Keratinocyte (primary cell): ENCODE measurements at regions not wholly inside any gene's neighbourhood (a gene's known extent, or its start where the extent isn't known, plus 50 kb on each side); places are given as distances from the start of the nearest gene placed in this dataset.

Source experiments
- DNase-seq: peaks from one replicate; pipeline ENCODE4 v3.0.0-alpha.2; 2011; ENCODE audit warnings: low read depth, missing footprints, low spot score
- FAIRE-seq: peaks from 2 replicates; lab custom pipeline; 2011; peaks lifted over from hg19 to GRCh38; lab: Jason Lieb, UNC
- H2AFZ ChIP-seq: 2 replicates; pipeline ENCODE4 v1.6.0; 2012; ENCODE audit warnings: low read length, control low read depth, inconsistent platforms; ENCODE audit not compliant: control insufficient read depth
- H3K27ac ChIP-seq: 2 replicates; pipeline ENCODE4 v1.5.1; 2011; ENCODE audit warnings: low read length; ENCODE audit not compliant: control insufficient read depth, insufficient read depth
- H3K27me3 ChIP-seq: 3 replicates; pipeline ENCODE4 v1.6.0; 2011; ENCODE audit warnings: low read length; ENCODE audit not compliant: control insufficient read depth, insufficient read depth; ENCODE audit errors: extremely low read depth
- H3K36me3 ChIP-seq, 2 experiments: 2 replicates in 1 of 2; 3 replicates in 1 of 2; pipeline ENCODE4 v1.5.1; 2011; ENCODE audit warnings: low read length in 2 of 2, mild to moderate bottlenecking in 1 of 2; ENCODE audit not compliant: control insufficient read depth in 2 of 2, insufficient read depth in 2 of 2; ENCODE audit errors: extremely low read depth in 1 of 2
- H3K4me1 ChIP-seq: 3 replicates; pipeline ENCODE4 v1.5.1; 2011; ENCODE audit warnings: low read length; ENCODE audit not compliant: control insufficient read depth, insufficient read depth; ENCODE audit errors: extremely low read depth
- H3K4me2 ChIP-seq: 3 replicates; pipeline ENCODE4 v1.6.0; 2011; ENCODE audit warnings: low read depth, low read length; ENCODE audit not compliant: control insufficient read depth, insufficient read depth; ENCODE audit errors: extremely low read depth
- H3K4me3 ChIP-seq, 3 experiments: fragments of 200-600 bp in 1 of 3; sonication (generic) in 1 of 3; 2 replicates in 2 of 3; 3 replicates in 1 of 3; pipeline ENCODE4 v1.5.1; 2011 to 2016; ENCODE audit warnings: low read length in 3 of 3, mild to moderate bottlenecking in 3 of 3, control low read depth in 2 of 3, inconsistent platforms in 1 of 3, low read depth in 1 of 3, mixed read lengths in 1 of 3, mixed run types in 1 of 3, moderate library complexity in 1 of 3; ENCODE audit not compliant: control insufficient read depth in 2 of 3, insufficient read depth in 2 of 3; ENCODE audit errors: extremely low read depth in 1 of 3
- H3K79me2 ChIP-seq: 2 replicates; pipeline ENCODE4 v1.6.0; 2012; ENCODE audit warnings: low read length; ENCODE audit not compliant: control insufficient read depth, insufficient read depth
- H3K9ac ChIP-seq: 3 replicates; pipeline ENCODE4 v1.6.0; 2011; ENCODE audit warnings: low read length; ENCODE audit not compliant: control insufficient read depth, insufficient read depth; ENCODE audit errors: extremely low read depth
- H3K9me1 ChIP-seq: 3 replicates; pipeline ENCODE4 v1.6.0; 2011; ENCODE audit warnings: low read length; ENCODE audit not compliant: control insufficient read depth, insufficient read depth; ENCODE audit errors: extremely low read depth
- H3K9me3 ChIP-seq: 2 replicates; pipeline ENCODE4 v1.5.1; 2012; ENCODE audit warnings: low read depth, low read length; ENCODE audit not compliant: control insufficient read depth
- H4K20me1 ChIP-seq: 3 replicates; pipeline ENCODE4 v1.6.0; 2011; ENCODE audit warnings: low read length; ENCODE audit not compliant: control insufficient read depth, insufficient read depth; ENCODE audit errors: extremely low read depth
- EZH2 ChIP-seq: IDR thresholded peaks from one replicate; pipeline ENCODE4 v1.6.1; 2012; ENCODE audit warnings: inconsistent platforms, mild to moderate bottlenecking, low read length, moderate library complexity
- dilution Hi-C: fragments of 300-500 bp; cut with MboI; formaldehyde crosslinking; loops from one replicate; pipeline ENCODE4 v1.7.0; 2020; ENCODE audit warnings: low sequenced_read_pairs; ENCODE audit not compliant: extremely low pct_ligation_motif_present
- TF ChIP-seq, protein P1 (sequence below), 3 experiments: IDR thresholded peaks in 1 of 3; conservative IDR thresholded peaks in 1 of 3; optimal IDR thresholded peaks in 1 of 3; 2 replicates in 2 of 3; 3 replicates in 1 of 3; pipeline versions ENCODE3 to v1.5.1; 2011; ENCODE audit warnings: low read length in 3 of 3, mild to moderate bottlenecking in 3 of 3, moderate library complexity in 2 of 3, control low read depth in 1 of 3, inconsistent platforms in 1 of 3; ENCODE audit not compliant: insufficient read depth in 2 of 3; ENCODE audit errors: extremely low read depth in 1 of 3

DNA sequence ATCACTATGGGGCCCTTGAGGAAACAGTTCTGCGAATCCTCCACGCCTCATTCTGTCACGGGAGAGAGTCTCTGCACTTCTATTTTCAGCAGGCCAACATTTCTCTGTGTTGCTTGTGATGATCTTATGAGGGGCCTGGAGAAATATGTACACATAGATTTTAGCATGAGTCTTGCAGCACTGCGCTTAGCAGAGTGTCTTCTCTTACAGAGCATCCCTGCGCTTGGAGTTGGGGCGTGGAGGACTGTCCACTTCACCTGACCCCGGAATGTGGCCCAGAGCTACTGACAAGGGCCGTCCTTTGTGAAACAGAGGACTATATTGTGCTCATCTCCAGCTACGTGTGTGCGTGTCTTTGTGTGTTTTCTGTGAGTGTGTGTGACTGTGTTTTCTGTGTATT lies 428.2 kb upstream of the IRX4 start:
- Histone ChIP-seq H3K27ac (no peak overlapping the region), H4K20me1 (no peaks in the 10 kb centered on the region), H2AFZ (no peak overlapping the region), H3K4me1 (no peaks in the 10 kb centered on the region), H3K36me3 (no peaks in the 10 kb centered on the region), H3K4me3 (no peak overlapping the region), H3K9me1 (no peaks in the 10 kb centered on the region), H3K9ac (no peak overlapping the region), H3K4me2 (no peak overlapping the region), H3K9me3 (no peaks in the 10 kb centered on the region), H3K27me3 (no peaks in the 10 kb centered on the region), H3K79me2 (no peaks in the 10 kb centered on the region)
- TF ChIP-seq, protein P1, sequence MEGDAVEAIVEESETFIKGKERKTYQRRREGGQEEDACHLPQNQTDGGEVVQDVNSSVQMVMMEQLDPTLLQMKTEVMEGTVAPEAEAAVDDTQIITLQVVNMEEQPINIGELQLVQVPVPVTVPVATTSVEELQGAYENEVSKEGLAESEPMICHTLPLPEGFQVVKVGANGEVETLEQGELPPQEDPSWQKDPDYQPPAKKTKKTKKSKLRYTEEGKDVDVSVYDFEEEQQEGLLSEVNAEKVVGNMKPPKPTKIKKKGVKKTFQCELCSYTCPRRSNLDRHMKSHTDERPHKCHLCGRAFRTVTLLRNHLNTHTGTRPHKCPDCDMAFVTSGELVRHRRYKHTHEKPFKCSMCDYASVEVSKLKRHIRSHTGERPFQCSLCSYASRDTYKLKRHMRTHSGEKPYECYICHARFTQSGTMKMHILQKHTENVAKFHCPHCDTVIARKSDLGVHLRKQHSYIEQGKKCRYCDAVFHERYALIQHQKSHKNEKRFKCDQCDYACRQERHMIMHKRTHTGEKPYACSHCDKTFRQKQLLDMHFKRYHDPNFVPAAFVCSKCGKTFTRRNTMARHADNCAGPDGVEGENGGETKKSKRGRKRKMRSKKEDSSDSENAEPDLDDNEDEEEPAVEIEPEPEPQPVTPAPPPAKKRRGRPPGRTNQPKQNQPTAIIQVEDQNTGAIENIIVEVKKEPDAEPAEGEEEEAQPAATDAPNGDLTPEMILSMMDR (optimal IDR thresholded peaks at IDR 0.05 in 1 of 3, IDR thresholded peaks at IDR 0.05 in 1 of 3, conservative IDR thresholded peaks at IDR 0.05 in 1 of 3; ENCODE audit: extremely low read depth in 1 of 3, insufficient read depth in 2 of 3, low read length in 3 of 3): no peak
- no peak for TF ChIP-seq EZH2
- dilution Hi-C loops: no loop called here
- no peak for DNase-seq
- no peak for FAIRE-seq

DNA sequence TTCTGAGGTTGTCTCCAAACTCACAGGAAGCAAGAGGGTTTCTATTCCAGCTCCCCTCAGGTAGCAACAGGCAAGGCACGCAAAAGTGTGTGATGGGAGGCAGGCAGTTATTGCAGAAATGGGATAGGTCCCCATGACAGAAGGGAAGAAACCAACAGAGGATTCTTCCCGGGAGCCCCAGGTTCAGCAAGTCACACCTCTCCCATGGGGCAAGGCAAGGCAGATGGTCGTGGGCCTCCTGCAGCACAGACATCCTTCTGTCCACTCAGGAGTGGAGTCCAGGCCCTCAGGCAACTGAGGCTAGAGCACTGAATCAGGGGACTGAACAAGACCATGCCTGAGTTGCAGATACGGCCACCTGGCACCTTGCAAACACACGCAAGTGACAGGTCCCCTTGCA lies 424.9 kb upstream of the IRX4 start:
- FAIRE-seq: no peak
- Histone ChIP-seq H3K27me3 (no peaks in the 10 kb centered on the region), H3K9ac (no peak overlapping the region), H3K9me1 (no peaks in the 10 kb centered on the region), H3K4me2 (no peak overlapping the region), H3K9me3 (no peaks in the 10 kb centered on the region), H3K4me3 (no peak overlapping the region), H3K27ac (no peak overlapping the region), H2AFZ (no peak overlapping the region), H3K79me2 (no peaks in the 10 kb centered on the region), H3K4me1 (no peaks in the 10 kb centered on the region), H3K36me3 (no peaks in the 10 kb centered on the region), H4K20me1 (no peaks in the 10 kb centered on the region)
- dilution Hi-C loops: no loop called here
- DNase-seq: no peak
- no peak for TF ChIP-seq EZH2
- TF ChIP-seq, protein P1 (optimal IDR thresholded peaks at IDR 0.05 in 1 of 3, IDR thresholded peaks at IDR 0.05 in 1 of 3, conservative IDR thresholded peaks at IDR 0.05 in 1 of 3; ENCODE audit: extremely low read depth in 1 of 3, insufficient read depth in 2 of 3, low read length in 3 of 3): no peak
